Liver (tissue), 8 donors: ENCODE measurements at regions not wholly inside any gene's neighbourhood (a gene's known extent, or its start where the extent isn't known, plus 50 kb on each side); places are given as distances from the start of the nearest gene placed in this dataset.

Experiments used
- DNase-seq: peaks from one replicate; pipeline ENCODE4 v3.0.0-alpha.2; 2017; ENCODE audit warnings: low spot score
- H3K27ac ChIP-seq, 2 donors: one replicate each; pipeline ENCODE4 v1.7.0; 2013; ENCODE audit warnings: inconsistent platforms in 2 of 2, low read length in 2 of 2, control low read depth in 1 of 2, low read depth in 1 of 2, mild to moderate bottlenecking in 1 of 2
- H3K27me3 ChIP-seq, 4 donors: one replicate each; pipeline versions ENCODE4 v1.6.1 to v1.7.0; 2013; ENCODE audit warnings: low read length in 3 of 4, inconsistent platforms in 1 of 4, mild to moderate bottlenecking in 1 of 4, moderate library complexity in 1 of 4; ENCODE audit not compliant: control insufficient read depth in 4 of 4, insufficient read depth in 4 of 4
- H3K36me3 ChIP-seq, 4 donors: one replicate each; pipeline versions ENCODE4 v1.6.1 to v1.7.0; 2013; ENCODE audit warnings: low read length in 3 of 4, mild to moderate bottlenecking in 3 of 4, low read depth in 1 of 4, moderate library complexity in 1 of 4; ENCODE audit not compliant: control insufficient read depth in 4 of 4, insufficient read depth in 3 of 4
- H3K4me1 ChIP-seq, 4 donors: one replicate each; pipeline versions ENCODE4 v1.6.1 to v1.7.0; 2013; ENCODE audit warnings: low read length in 3 of 4, mild to moderate bottlenecking in 3 of 4, moderate library complexity in 1 of 4; ENCODE audit not compliant: control insufficient read depth in 4 of 4, insufficient read depth in 4 of 4
- H3K4me3 ChIP-seq, 3 donors: one replicate each; pipeline versions ENCODE4 v1.6.1 to v1.7.0; 2013; ENCODE audit warnings: low read length in 3 of 3, control low read depth in 1 of 3, low read depth in 1 of 3, mild to moderate bottlenecking in 1 of 3
- H3K9ac ChIP-seq, 2 donors: one replicate each; pipeline ENCODE4 v1.7.0; 2013; ENCODE audit warnings: low read length in 2 of 2, mild to moderate bottlenecking in 2 of 2, moderate library complexity in 2 of 2, control low read depth in 1 of 2, low read depth in 1 of 2
- H3K9me3 ChIP-seq, 4 donors: one replicate each; pipeline versions ENCODE4 v1.6.1 to v1.7.0; 2013; ENCODE audit warnings: low read length in 3 of 4; ENCODE audit not compliant: control insufficient read depth in 4 of 4
- ATF3 ChIP-seq: IDR thresholded peaks from 2 replicates; pipeline ENCODE4 v1.6.1; 2016; ENCODE audit warnings: antibody characterized with exemption
- CTCF ChIP-seq: fragments of 150-350 bp; IDR thresholded peaks from 2 replicates; pipeline ENCODE4 v1.5.1; 2017; ENCODE audit warnings: improper control_type of control experiment, low read depth, low read length; ENCODE audit not compliant: missing input control
- EGR1 ChIP-seq, 2 donors: IDR thresholded peaks; 2 replicates each; pipeline ENCODE4 v1.6.1; 2016 to 2018; ENCODE audit warnings: antibody characterized with exemption in 2 of 2, low read depth in 2 of 2
- FOXA2 ChIP-seq: IDR thresholded peaks from 2 replicates; pipeline ENCODE4 v1.6.1; 2016; ENCODE audit warnings: antibody characterized with exemption
- GABPA ChIP-seq, 2 donors: IDR thresholded peaks in 1 of 2; conservative IDR thresholded peaks in 1 of 2; 2 replicates each; pipeline ENCODE4 v1.6.1; 2016; ENCODE audit warnings: antibody characterized with exemption in 2 of 2, mild to moderate bottlenecking in 1 of 2, moderate library complexity in 1 of 2
- HNF4A ChIP-seq, 2 donors: conservative IDR thresholded peaks; 2 replicates each; pipeline ENCODE4 v1.6.1; 2016; ENCODE audit warnings: antibody characterized with exemption in 2 of 2, mild to moderate bottlenecking in 2 of 2
- JUND ChIP-seq, 2 donors: IDR thresholded peaks; 2 replicates each; pipeline ENCODE4 v1.6.1; 2016; ENCODE audit warnings: antibody characterized with exemption in 2 of 2
- MAX ChIP-seq: IDR thresholded peaks from 2 replicates; pipeline ENCODE4 v1.6.1; 2016; ENCODE audit warnings: antibody characterized with exemption
- NR2F2 ChIP-seq: IDR thresholded peaks from 2 replicates; pipeline ENCODE4 v1.6.1; 2016; ENCODE audit warnings: antibody characterized with exemption
- RAD21 ChIP-seq, 2 donors: IDR thresholded peaks; 2 replicates each; pipeline ENCODE4 v1.6.1; 2016; ENCODE audit warnings: antibody characterized with exemption in 2 of 2, mild to moderate bottlenecking in 2 of 2
- RXRA ChIP-seq, 2 donors: IDR thresholded peaks; 2 replicates each; pipeline ENCODE4 v1.6.1; 2017 to 2018; ENCODE audit warnings: antibody characterized with exemption in 2 of 2, mild to moderate bottlenecking in 1 of 2
- SP1 ChIP-seq: IDR thresholded peaks from 2 replicates; pipeline ENCODE4 v1.6.1; 2018; ENCODE audit warnings: antibody characterized with exemption, mild to moderate bottlenecking
- TAF1 ChIP-seq: conservative IDR thresholded peaks from 2 replicates; pipeline ENCODE4 v1.6.1; 2016; ENCODE audit warnings: antibody characterized with exemption, mild to moderate bottlenecking
- YY1 ChIP-seq: IDR thresholded peaks from 2 replicates; pipeline ENCODE4 v1.6.1; 2016; ENCODE audit warnings: antibody characterized with exemption, mild to moderate bottlenecking
- ZBTB33 ChIP-seq: IDR thresholded peaks from 2 replicates; pipeline ENCODE4 v1.6.1; 2016; ENCODE audit warnings: antibody characterized with exemption
- WGBS: extraction: QIAGEN DNeasy Blood & Tissue Kit; methylation state at CpG from one replicate; pipeline ENCODE4 v1.1.7; 2013; 5-methylcytosine and 5-hydroxymethylcytosine counted together
- donor health status: healthy.
- donor health status: healthy.
- donor health status: healthy.
- donor health status: healthy.
- donor health status: healthy.

- H3K9me3 ChIP-seq: no peaks in the 10 kb centered on the region
- no peak for DNase-seq
- no peak overlapping the region for H3K27ac ChIP-seq
- no peaks in the 10 kb centered on the region for H3K36me3 ChIP-seq
- WGBS: 73% methylated on average over 1 of the region's 1 CpG
- no peaks in the 10 kb centered on the region for H3K4me1 ChIP-seq
- H3K4me3 ChIP-seq: no peak overlapping the region
- TF ChIP-seq SP1 (no peak), MAX (no peak), FOXA2 (no peak), YY1 (no peak), HNF4A (conservative IDR thresholded peaks at IDR 0.05) (no peak), ATF3 (no peak), NR2F2 (no peak), JUND (IDR thresholded peaks at IDR 0.05) (no peak), RAD21 (IDR thresholded peaks at IDR 0.05) (no peak), ZBTB33 (no peak), TAF1 (no peak), GABPA (IDR thresholded peaks at IDR 0.05 in 1 of 2, conservative IDR thresholded peaks at IDR 0.05 in 1 of 2) (no peak)
- H3K27me3 ChIP-seq: no peaks in the 10 kb centered on the region
- H3K9ac ChIP-seq: no peak overlapping the region
Observed at GRCh38 chr21:27831177-27831576, 864.3 kb upstream of the ADAMTS5 start.

GRCh38 chr21:27827972-27828371 lies 861.1 kb upstream of the ADAMTS5 start:
- no peaks in the 10 kb centered on the region for H3K36me3 ChIP-seq
- WGBS: 77% methylated on average over 3 of the region's 3 CpGs
- no peak for DNase-seq
- no peaks in the 10 kb centered on the region for H3K27me3 ChIP-seq
- no peak overlapping the region for H3K9ac ChIP-seq
- H3K4me1 ChIP-seq: no peaks in the 10 kb centered on the region
- no peaks in the 10 kb centered on the region for H3K9me3 ChIP-seq
- no peak overlapping the region for H3K4me3 ChIP-seq
- TF ChIP-seq HNF4A (conservative IDR thresholded peaks at IDR 0.05) (no peak), MAX (no peak), NR2F2 (no peak), FOXA2 (no peak), ZBTB33 (no peak), EGR1 (IDR thresholded peaks at IDR 0.05; ENCODE audit: low read depth in 2 of 2) (no peak), ATF3 (no peak), CTCF (no peak), RXRA (IDR thresholded peaks at IDR 0.05) (no peak), JUND (IDR thresholded peaks at IDR 0.05) (no peak), TAF1 (no peak), RAD21 (IDR thresholded peaks at IDR 0.05) (no peak)
- H3K27ac ChIP-seq: no peak overlapping the region
